HEK293 (cell line): ENCODE measurements at regions not wholly inside any gene's neighbourhood (a gene's known extent, or its start where the extent isn't known, plus 50 kb on each side); places are given as distances from the start of the nearest gene placed in this dataset.

Experiments used
- ATF2 ChIP-seq: fragments of 450-650 bp; formaldehyde crosslinking; IDR thresholded peaks from 2 replicates; pipeline ENCODE4 v1.5.1; 2016; ENCODE audit warnings: missing biosample characterization, missing genetic modification characterization, low read depth
- CTCF ChIP-seq: fragments of 450-650 bp; formaldehyde crosslinking; IDR thresholded peaks from 2 replicates; pipeline ENCODE4 v1.5.1; 2016; ENCODE audit warnings: missing biosample characterization, missing genetic modification characterization
- SP2 ChIP-seq: fragments of 450-650 bp; formaldehyde crosslinking; IDR thresholded peaks from 2 replicates; pipeline ENCODE4 v1.5.1; 2016; ENCODE audit warnings: missing biosample characterization, missing genetic modification characterization
- TCF7L2 ChIP-seq: IDR thresholded peaks from 2 replicates; pipeline ENCODE4 v1.6.1; 2011; ENCODE audit warnings: low read depth, mild to moderate bottlenecking, inconsistent platforms, low read length, moderate library complexity, borderline replicate concordance
- ZBTB7A ChIP-seq: fragments of 450-650 bp; formaldehyde crosslinking; IDR thresholded peaks from 2 replicates; pipeline ENCODE4 v1.5.1; 2016; ENCODE audit warnings: low read depth, missing biosample characterization, missing genetic modification characterization
- ZBTB8A ChIP-seq: fragments of 450-650 bp; formaldehyde crosslinking; IDR thresholded peaks from 2 replicates; pipeline ENCODE4 v1.5.1; 2016; ENCODE audit warnings: missing biosample characterization, missing genetic modification characterization
- ZEB2 ChIP-seq: fragments of 450-650 bp; formaldehyde crosslinking; IDR thresholded peaks from 2 replicates; pipeline ENCODE4 v1.5.1; 2016; ENCODE audit warnings: missing biosample characterization, missing genetic modification characterization
- ZFP3 ChIP-seq: fragments of 450-650 bp; formaldehyde crosslinking; IDR thresholded peaks from 2 replicates; pipeline ENCODE4 v1.5.1; 2016; ENCODE audit warnings: low read depth, missing biosample characterization, missing genetic modification characterization
- ZNF175 ChIP-seq: fragments of 450-650 bp; formaldehyde crosslinking; IDR thresholded peaks from 2 replicates; pipeline ENCODE4 v1.5.1; 2016; ENCODE audit warnings: missing biosample characterization, missing genetic modification characterization
- ZNF18 ChIP-seq: fragments of 450-650 bp; formaldehyde crosslinking; IDR thresholded peaks from 2 replicates; pipeline ENCODE4 v1.5.1; 2016; ENCODE audit warnings: missing biosample characterization, missing genetic modification characterization
- ZNF280C ChIP-seq: fragments of 450-650 bp; formaldehyde crosslinking; IDR thresholded peaks from 2 replicates; pipeline ENCODE4 v1.5.1; 2016; ENCODE audit warnings: missing biosample characterization, missing genetic modification characterization
- ZNF488 ChIP-seq: fragments of 450-650 bp; formaldehyde crosslinking; IDR thresholded peaks from 2 replicates; pipeline ENCODE4 v1.5.1; 2016; ENCODE audit warnings: missing biosample characterization, missing genetic modification characterization
- ZNF555 ChIP-seq: fragments of 450-650 bp; formaldehyde crosslinking; conservative IDR thresholded peaks from 2 replicates; pipeline ENCODE4 v1.5.1; 2017; ENCODE audit warnings: missing biosample characterization, mild to moderate bottlenecking, missing genetic modification characterization, inconsistent platforms
- ZNF747 ChIP-seq: fragments of 450-650 bp; formaldehyde crosslinking; IDR thresholded peaks from 2 replicates; pipeline ENCODE4 v1.5.1; 2016; ENCODE audit warnings: missing biosample characterization, missing genetic modification characterization

DNA sequence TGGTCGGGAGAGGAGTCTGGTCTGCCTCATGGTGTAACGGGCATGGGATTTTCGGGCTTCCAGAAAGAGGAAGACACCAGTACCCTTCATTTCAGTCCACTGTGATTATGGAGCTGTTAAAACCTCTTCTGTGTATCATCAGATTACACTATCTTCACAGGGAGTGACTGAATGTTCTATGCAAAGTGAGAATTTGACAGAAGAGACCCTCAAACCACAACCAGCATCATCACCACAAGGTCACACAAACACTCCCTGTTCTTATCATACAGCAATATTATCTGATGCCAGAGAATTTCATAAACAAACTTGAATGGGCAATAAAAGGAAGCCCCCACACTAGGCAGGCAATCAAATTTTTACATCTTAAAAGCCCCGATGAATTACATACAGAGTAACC lies 164.2 kb downstream of the PDGFRA start:
- TF ChIP-seq SP2 (no peak), ZNF488 (no peak), ZNF175 (tag by site-specific recombination) (no peak), ATF2 (tag by site-specific recombination) (no peak), CTCF (tag by site-specific recombination) (no peak), ZNF555 (tag by site-specific recombination) (no peak), ZBTB8A (no peak), ZNF280C (tag by site-specific recombination) (no peak), ZNF747 (no peak), ZNF18 (tag by site-specific recombination) (no peak), ZEB2 (no peak), ZFP3 (tag by site-specific recombination) (no peak), ZBTB7A (no peak), TCF7L2 (no peak)
